ACC112 (cell line): ENCODE measurements at regions not wholly inside any gene's neighbourhood (a gene's known extent, or its start where the extent isn't known, plus 50 kb on each side); places are given as distances from the start of the nearest gene placed in this dataset.

Experiments
- H2AFZ ChIP-seq: fragments of 200-600 bp; sonication (generic); one replicate; pipeline ENCODE4 v1.6.0; 2017; ENCODE audit warnings: antibody characterized with exemption, low read length; ENCODE audit not compliant: unreplicated experiment
- H3K27ac ChIP-seq: fragments of 200-600 bp; sonication (generic); 2 replicates; pipeline ENCODE4 v1.5.1; 2014; ENCODE audit warnings: low read depth, mild to moderate bottlenecking, antibody characterized with exemption, low read length, moderate library complexity
- H3K27me3 ChIP-seq: fragments of 200-600 bp; sonication (generic); 2 replicates; pipeline ENCODE4 v1.6.1; 2014; ENCODE audit warnings: mild to moderate bottlenecking, antibody characterized with exemption, low read length, moderate library complexity, mixed read lengths; ENCODE audit not compliant: insufficient read depth
- H3K36me3 ChIP-seq: fragments of 200-600 bp; sonication (generic); 2 replicates; pipeline ENCODE4 v1.6.1; 2016; ENCODE audit warnings: mild to moderate bottlenecking, antibody characterized with exemption, low read length, moderate library complexity, mixed read lengths; ENCODE audit not compliant: insufficient read depth
- H3K4me1 ChIP-seq: fragments of 200-600 bp; sonication (generic); one replicate; pipeline ENCODE4 v1.6.1; 2016; ENCODE audit warnings: low read length, mixed read lengths; ENCODE audit not compliant: insufficient read depth, unreplicated experiment, control insufficient read depth
- H3K4me3 ChIP-seq: fragments of 200-600 bp; sonication (generic); 2 replicates; pipeline ENCODE4 v1.5.1; 2014; ENCODE audit warnings: mild to moderate bottlenecking, low read depth, low read length
- H3K79me2 ChIP-seq: fragments of 200-600 bp; sonication (generic); one replicate; pipeline ENCODE4 v1.6.0; 2016; ENCODE audit warnings: low read length; ENCODE audit not compliant: control insufficient read depth, unreplicated experiment, insufficient read depth

DNA sequence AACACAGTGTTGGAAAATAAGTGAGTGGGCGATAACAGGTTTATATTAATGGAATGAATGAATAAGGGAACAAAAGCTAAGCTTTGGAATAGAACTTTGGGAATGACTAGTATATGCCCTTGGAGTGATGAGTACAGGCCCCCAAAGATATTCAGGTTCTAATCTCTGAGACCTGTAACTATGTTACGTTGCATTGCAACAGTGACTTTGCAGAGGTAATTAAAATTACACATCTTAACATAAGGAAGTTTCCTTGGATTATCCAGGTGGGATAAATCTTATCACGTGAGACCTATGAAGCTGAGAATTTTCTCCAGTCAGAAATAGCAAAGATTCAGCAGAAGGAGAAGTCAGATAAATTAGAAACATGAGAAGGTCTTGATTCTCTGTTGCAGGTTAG, 661.5 kb upstream of the LINC00305 start:
- H3K36me3 ChIP-seq = no peaks in the 10 kb centered on the region
- H3K79me2 ChIP-seq = no peaks in the 10 kb centered on the region
- H3K27ac ChIP-seq = no peak overlapping the region
- no peaks in the 10 kb centered on the region for H3K27me3 ChIP-seq
- no peak overlapping the region for H3K4me3 ChIP-seq
- H3K4me1 ChIP-seq = no peaks in the 10 kb centered on the region
- H2AFZ ChIP-seq = no peak overlapping the region

DNA sequence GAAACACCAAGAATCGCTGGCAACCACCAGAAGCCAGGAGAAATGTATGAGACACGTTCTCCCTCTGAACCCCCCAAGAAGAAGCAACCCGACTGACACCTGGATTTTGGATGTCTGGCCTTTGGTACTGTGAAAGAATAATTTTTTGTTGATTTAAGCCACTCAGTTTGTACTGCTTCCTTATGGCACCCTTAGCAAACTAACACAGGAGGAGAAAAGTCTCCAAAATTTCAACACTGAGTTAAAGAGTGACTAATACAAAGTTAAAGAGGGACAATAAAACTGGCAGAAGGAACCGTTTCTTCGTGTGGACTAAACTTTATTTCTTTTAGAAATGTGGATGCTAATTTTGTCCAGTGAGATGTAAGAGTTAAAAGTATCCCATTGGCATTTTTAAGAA, 660.9 kb upstream of the LINC00305 start:
- Histone ChIP-seq H3K79me2 (no peaks in the 10 kb centered on the region), H2AFZ (no peak overlapping the region), H3K4me1 (no peaks in the 10 kb centered on the region), H3K27me3 (no peaks in the 10 kb centered on the region), H3K36me3 (no peaks in the 10 kb centered on the region), H3K4me3 (no peak overlapping the region), H3K27ac (no peak overlapping the region)

DNA sequence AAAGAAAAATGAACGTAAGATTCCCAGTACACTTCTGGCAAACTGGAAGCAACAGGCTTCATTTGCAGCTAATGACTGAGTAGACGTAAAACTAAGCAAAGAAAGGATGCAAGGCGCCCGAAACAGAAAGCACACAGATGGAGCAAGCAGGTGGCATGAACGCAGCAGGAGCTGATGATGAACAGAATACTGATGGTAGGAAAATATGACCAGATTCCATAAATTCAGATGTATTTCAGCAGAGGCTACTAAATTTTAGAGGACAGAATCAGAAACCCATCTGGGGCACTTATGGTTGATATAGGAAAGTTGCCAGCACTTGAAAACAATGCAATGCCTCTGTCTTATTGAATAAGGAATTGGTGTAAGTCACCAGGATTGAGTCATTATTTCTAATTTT, 658.7 kb upstream of the LINC00305 start:
- Histone ChIP-seq H3K27ac (no peak overlapping the region), H2AFZ (no peak overlapping the region), H3K4me1 (no peaks in the 10 kb centered on the region), H3K4me3 (no peak overlapping the region), H3K27me3 (no peaks in the 10 kb centered on the region), H3K36me3 (no peaks in the 10 kb centered on the region), H3K79me2 (no peaks in the 10 kb centered on the region)

DNA sequence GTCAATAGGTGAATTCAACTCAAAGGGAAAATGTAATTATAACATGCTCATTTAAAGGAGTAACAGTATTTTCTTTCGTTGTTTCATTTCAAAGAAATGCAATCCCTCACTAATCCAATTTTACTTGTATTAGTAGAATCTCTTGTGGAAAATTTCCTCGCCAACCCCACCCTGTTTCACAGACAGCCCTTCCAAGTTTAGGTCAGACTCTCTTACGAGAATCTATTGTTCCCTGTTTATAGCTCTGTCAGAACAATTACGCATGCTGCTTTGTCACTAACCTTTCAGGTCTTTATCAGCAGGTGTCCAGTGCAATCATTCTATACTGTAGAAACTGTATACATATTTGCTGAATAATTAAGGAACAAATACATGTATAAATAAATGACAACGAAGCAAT, 657.8 kb upstream of the LINC00305 start:
- H3K79me2 ChIP-seq = no peaks in the 10 kb centered on the region
- no peak overlapping the region for H2AFZ ChIP-seq
- H3K4me3 ChIP-seq = no peak overlapping the region
- no peak overlapping the region for H3K27ac ChIP-seq
- H3K27me3 ChIP-seq = no peaks in the 10 kb centered on the region
- no peaks in the 10 kb centered on the region for H3K36me3 ChIP-seq
- no peaks in the 10 kb centered on the region for H3K4me1 ChIP-seq

DNA sequence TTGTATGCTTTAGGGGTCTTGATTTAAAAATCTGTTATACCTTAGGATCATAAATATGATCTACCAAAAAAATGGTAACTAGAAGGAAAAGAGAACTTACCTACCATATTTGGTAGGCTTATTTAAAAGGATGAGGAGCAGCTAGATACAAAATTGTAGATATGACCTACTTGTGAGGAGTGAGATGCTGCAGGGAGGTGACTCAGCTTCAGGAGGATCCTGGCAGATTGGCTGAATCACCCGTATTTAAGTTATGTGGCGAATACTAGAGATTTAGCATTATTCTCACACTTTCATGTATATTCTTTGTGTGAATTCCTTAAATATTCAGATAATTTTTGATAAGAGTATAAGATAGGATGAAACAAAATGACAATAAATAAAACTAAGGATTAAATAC, 657.3 kb upstream of the LINC00305 start:
- H2AFZ ChIP-seq = no peak overlapping the region
- H3K36me3 ChIP-seq = no peaks in the 10 kb centered on the region
- H3K27me3 ChIP-seq = no peaks in the 10 kb centered on the region
- H3K4me3 ChIP-seq = no peak overlapping the region
- H3K4me1 ChIP-seq = no peaks in the 10 kb centered on the region
- H3K79me2 ChIP-seq = no peaks in the 10 kb centered on the region
- H3K27ac ChIP-seq = no peak overlapping the region

DNA sequence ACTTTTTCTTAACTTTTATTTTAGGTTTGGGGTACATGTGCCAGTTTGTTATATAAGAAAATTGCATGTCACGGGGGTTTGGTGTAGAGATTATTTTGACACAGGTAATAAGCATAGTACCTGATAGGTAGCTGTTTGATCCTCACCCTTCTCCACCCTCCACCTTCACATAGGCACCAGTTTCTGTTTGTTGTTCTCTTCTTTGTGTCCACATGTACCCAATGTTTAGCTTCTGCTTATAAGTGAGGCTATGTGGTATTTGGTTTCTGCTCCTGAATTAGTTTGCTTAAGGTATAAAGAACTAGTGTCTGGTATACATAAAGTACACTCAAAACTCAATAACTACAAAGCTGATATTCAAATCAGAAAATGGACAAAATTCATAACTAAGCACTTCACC, 654.6 kb upstream of the LINC00305 start:
- no peak overlapping the region for H3K27ac ChIP-seq
- H3K4me3 ChIP-seq = no peak overlapping the region
- H3K27me3 ChIP-seq = no peaks in the 10 kb centered on the region
- no peaks in the 10 kb centered on the region for H3K4me1 ChIP-seq
- H3K79me2 ChIP-seq = no peaks in the 10 kb centered on the region
- H2AFZ ChIP-seq = no peak overlapping the region
- H3K36me3 ChIP-seq = no peaks in the 10 kb centered on the region

DNA sequence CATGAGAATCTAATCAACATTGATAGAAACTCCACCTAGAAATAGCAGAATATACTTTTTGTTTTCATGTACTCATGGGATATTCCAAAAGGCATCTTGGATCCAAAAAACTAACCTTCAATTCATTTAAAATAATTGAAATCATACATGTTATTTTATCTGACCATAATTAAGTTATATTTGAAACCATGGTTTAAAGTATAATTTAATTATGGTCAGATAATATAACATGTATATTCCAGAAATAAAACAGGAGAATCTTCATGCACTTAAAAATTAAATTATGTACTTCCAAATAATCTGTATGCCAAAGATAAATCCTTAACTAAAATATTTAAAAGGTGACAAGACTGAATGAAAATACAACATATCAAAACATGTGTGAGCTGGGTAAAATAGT, 651.3 kb upstream of the LINC00305 start:
- Histone ChIP-seq H3K4me3 (no peak overlapping the region), H3K79me2 (no peaks in the 10 kb centered on the region), H2AFZ (no peak overlapping the region), H3K4me1 (no peaks in the 10 kb centered on the region), H3K36me3 (no peaks in the 10 kb centered on the region), H3K27ac (no peak overlapping the region), H3K27me3 (no peaks in the 10 kb centered on the region)

DNA sequence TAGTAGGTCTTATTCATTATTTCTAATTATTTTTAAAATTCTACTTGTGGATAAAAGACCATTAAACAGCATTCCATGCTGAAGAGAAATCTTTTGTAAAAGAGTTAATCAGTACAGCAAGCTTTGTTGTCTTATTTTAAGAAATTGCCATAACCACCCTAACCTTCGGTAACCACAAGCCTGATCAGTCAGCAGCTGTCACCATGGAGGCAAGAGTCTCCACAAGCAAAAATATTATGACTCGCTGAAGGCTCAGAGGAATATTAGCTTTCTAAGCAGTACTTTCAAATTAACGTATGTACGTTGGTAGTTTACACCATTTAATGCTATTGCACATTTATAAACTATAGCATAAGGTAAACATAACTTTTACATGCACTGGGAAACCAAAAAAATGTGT, 650.5 kb upstream of the LINC00305 start:
- H3K36me3 ChIP-seq = no peaks in the 10 kb centered on the region

DNA sequence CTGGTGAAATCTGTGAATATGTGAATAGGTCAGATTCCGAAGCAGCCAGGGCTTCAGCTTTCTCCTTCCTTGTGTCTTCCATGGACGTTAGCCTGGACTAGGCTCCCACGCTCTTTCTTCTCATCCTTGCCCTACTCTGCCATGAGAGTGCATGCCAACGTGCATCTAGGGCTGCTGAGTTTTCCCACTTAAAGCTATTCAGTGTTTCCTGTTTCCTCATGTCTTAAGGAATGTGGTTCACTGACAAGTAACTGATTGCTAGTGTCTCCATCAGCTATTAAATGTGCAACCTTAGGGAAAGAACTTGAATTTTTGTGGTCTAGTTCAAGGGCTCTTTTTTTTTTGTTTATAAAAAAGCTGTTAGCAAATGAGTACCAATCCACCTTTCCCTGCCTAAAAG, 642.3 kb upstream of the LINC00305 start:
- Histone ChIP-seq H2AFZ (no peak overlapping the region), H3K27me3 (no peaks in the 10 kb centered on the region), H3K79me2 (no peaks in the 10 kb centered on the region), H3K27ac (no peak overlapping the region), H3K36me3 (no peaks in the 10 kb centered on the region), H3K4me3 (no peak overlapping the region), H3K4me1 (no peaks in the 10 kb centered on the region)

More for the DNA sequence above, 650.5 kb upstream of the LINC00305 start:
- Histone ChIP-seq H2AFZ (no peak overlapping the region), H3K27ac (no peak overlapping the region), H3K4me1 (no peaks in the 10 kb centered on the region), H3K79me2 (no peaks in the 10 kb centered on the region), H3K4me3 (no peak overlapping the region), H3K27me3 (no peaks in the 10 kb centered on the region)

DNA sequence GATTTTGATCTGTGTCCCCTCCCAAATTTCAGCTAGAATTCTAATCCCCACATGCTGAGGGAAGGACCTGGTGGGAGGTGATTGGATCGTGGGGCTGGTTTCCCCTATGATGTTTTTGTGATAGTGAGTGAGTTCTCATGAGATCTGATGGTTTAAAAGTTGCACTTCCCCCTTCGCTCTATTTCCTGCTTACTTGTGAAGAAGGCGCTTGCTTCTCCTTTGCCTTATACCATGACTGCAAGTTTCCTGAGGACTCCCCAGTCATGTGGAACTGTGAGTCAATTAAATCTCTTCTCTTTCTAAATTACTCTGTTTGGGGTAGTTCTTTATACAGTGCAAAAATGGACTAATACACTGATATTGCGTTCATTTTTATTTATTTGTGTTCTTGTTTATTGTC, 636.8 kb upstream of the LINC00305 start:
- Histone ChIP-seq H3K4me1 (no peaks in the 10 kb centered on the region), H2AFZ (no peak overlapping the region), H3K27me3 (no peaks in the 10 kb centered on the region), H3K27ac (no peak overlapping the region), H3K4me3 (no peak overlapping the region), H3K79me2 (no peaks in the 10 kb centered on the region), H3K36me3 (no peaks in the 10 kb centered on the region)

DNA sequence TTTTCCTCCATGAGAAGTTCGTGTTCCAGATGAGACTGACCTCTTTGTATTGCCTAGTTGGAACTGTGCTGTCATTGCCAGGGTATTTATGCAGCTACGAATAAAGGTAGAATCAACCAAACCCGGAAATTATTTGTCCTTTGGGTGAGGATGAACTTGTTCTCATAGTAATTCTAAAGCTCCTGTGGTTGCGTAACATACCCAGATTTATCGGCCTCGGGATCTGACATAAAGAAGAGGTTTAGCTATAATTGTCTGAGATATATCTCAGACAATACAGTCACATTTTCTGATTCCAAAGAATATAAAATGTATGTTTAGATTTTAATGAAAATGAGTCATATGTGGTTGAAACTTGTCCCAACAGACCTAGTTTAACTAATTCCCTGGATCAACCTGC, 628.7 kb upstream of the LINC00305 start:
- no peaks in the 10 kb centered on the region for H3K36me3 ChIP-seq
- H3K79me2 ChIP-seq = no peaks in the 10 kb centered on the region
- H3K27ac ChIP-seq = no peak overlapping the region
- H3K4me3 ChIP-seq = no peak overlapping the region
- H3K27me3 ChIP-seq = no peaks in the 10 kb centered on the region
- H3K4me1 ChIP-seq = no peaks in the 10 kb centered on the region
- no peak overlapping the region for H2AFZ ChIP-seq

DNA sequence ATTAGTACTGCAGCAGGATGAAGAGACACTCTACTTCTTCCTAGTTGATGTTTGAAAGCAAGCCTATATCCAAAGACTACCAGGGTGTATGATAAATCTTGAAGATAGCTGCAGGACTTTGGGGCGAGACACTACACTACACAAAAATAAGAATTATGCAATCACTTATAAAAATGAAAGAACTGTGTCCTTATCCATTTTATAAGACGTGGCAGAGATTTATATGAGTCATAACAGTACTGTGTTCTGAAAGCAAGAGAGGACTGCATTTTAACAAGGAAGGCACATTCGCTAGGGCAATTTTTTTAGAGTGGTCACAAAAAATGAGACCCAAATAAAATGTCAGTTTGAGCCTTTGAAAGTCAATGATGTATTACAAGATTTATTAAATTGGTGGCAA, 617.0 kb upstream of the LINC00305 start:
- no peaks in the 10 kb centered on the region for H3K4me1 ChIP-seq
- H2AFZ ChIP-seq = no peak overlapping the region

More for the DNA sequence above, 617.0 kb upstream of the LINC00305 start:
- Histone ChIP-seq H3K27ac (no peak overlapping the region), H3K4me3 (no peak overlapping the region), H3K79me2 (no peaks in the 10 kb centered on the region), H3K36me3 (no peaks in the 10 kb centered on the region), H3K27me3 (no peaks in the 10 kb centered on the region)
